SU-DHL-6 (cell line): ENCODE measurements at regions not wholly inside any gene's neighbourhood (a gene's known extent, or its start where the extent isn't known, plus 50 kb on each side); places are given as distances from the start of the nearest gene placed in this dataset.

Experiments
- CTCF ChIP-seq: fragments of 200-600 bp; sonication (generic); IDR thresholded peaks from one replicate; pipeline ENCODE4 v1.5.1; 2017; ENCODE audit warnings: antibody characterized with exemption, mild to moderate bottlenecking, low read length, moderate library complexity; ENCODE audit not compliant: insufficient read depth, poor library complexity, severe bottlenecking
- EZH2phosphoT487 ChIP-seq: fragments of 200-600 bp; sonication (generic), shearing (Covaris generic); conservative IDR thresholded peaks from 2 replicates; pipeline ENCODE4 v1.6.1; 2018; ENCODE audit warnings: mild to moderate bottlenecking, antibody characterized with exemption, low read length, moderate library complexity, mixed read lengths

- no peak for TF ChIP-seq CTCF
- no peak for TF ChIP-seq EZH2phosphoT487
Measured at GRCh38 chr9:109963079-109963478, 183.1 kb downstream of the PALM2AKAP2 start.
